Cardiac fibroblast (primary cell): ENCODE measurements at regions not wholly inside any gene's neighbourhood (a gene's known extent, or its start where the extent isn't known, plus 50 kb on each side); places are given as distances from the start of the nearest gene placed in this dataset.

Experiments
- DNase-seq, 2 donors: peaks; one replicate each; pipeline versions ENCODE4 v3.0.0 to v3.0.0-alpha.2; 2010; ENCODE audit warnings: low read depth in 2 of 2
- H3K4me3 ChIP-seq, 2 donors: replicated peaks in 1 of 2; 1 replicate in 1 of 2; 2 replicates in 1 of 2; pipeline ENCODE4 v1.5.1; 2011; ENCODE audit warnings: low read depth in 2 of 2, low read length in 2 of 2, mild to moderate bottlenecking in 2 of 2, moderate library complexity in 1 of 2
- TF ChIP-seq, protein P1 (sequence below): IDR thresholded peaks from one replicate; pipeline ENCODE4 v1.5.1; 2011; ENCODE audit warnings: low read depth, mild to moderate bottlenecking, low read length, inconsistent platforms

DNA sequence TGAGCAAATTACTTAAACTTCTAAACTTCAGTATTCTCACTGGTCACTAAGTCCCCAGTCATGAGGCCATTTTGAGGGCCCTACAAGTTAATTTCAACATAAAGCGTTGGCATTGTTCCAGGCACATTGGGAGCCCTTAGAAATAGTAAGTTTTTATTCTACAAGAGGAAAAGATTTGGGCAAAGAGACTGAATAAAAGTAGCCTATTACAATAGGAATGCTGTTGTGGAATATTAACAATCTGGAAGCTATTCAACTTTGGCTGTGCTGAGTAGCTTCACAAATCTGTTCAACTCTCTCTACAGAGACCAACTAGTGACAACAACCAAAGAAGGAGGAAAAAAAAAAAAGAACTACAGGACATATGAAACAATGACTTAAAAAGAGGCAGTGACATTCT, 1287.5 kb upstream of the NXPH2 start:
- no peak overlapping the region for H3K4me3 ChIP-seq
- TF ChIP-seq, protein P1, sequence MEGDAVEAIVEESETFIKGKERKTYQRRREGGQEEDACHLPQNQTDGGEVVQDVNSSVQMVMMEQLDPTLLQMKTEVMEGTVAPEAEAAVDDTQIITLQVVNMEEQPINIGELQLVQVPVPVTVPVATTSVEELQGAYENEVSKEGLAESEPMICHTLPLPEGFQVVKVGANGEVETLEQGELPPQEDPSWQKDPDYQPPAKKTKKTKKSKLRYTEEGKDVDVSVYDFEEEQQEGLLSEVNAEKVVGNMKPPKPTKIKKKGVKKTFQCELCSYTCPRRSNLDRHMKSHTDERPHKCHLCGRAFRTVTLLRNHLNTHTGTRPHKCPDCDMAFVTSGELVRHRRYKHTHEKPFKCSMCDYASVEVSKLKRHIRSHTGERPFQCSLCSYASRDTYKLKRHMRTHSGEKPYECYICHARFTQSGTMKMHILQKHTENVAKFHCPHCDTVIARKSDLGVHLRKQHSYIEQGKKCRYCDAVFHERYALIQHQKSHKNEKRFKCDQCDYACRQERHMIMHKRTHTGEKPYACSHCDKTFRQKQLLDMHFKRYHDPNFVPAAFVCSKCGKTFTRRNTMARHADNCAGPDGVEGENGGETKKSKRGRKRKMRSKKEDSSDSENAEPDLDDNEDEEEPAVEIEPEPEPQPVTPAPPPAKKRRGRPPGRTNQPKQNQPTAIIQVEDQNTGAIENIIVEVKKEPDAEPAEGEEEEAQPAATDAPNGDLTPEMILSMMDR = no peak
- DNase-seq = no peak

DNA sequence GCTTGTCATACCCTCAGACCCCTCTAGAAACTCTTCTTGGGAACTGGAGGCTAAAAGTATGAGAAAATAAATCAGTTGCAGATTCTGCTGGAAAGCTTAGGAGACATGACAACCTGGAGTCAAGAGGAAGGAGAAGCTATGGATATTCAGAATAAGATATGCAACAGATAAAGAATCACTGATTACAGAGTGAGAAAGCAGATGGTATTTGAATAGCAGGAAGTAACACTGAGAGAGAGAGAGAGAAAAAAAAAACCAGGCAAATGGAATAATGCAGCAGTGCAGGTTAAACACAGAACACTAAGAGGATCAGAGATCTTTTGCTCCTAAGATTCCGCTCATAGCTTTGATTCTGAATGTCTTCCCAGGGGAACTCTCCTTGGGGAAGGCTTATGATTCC, 1284.1 kb upstream of the NXPH2 start:
- TF ChIP-seq, protein P1 = no peak

DNA sequence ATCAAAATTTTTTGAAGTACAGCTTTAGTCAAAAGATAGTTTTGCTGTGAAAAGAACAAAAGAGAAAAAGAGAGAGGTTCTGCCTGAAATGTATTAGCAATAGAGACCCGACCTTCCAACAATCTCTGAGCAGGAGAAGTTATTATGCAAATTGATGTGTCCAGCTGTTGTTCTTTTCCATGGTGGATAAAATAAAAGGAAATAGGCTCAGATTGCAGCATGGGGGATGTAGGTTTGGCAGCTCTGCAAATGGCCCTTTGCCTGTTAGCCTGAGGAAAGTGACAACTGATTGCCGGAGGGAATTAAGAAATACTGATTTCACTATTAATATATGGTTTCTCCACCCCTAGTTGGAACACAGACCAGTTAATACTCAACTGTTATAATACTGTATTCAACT, 1283.2 kb upstream of the NXPH2 start:
- H3K4me3 ChIP-seq = no peak overlapping the region
- TF ChIP-seq, protein P1 = no peak
- no peak for DNase-seq

More for the DNA sequence above, 1284.1 kb upstream of the NXPH2 start:
- no peak overlapping the region for H3K4me3 ChIP-seq
- DNase-seq = no peak

DNA sequence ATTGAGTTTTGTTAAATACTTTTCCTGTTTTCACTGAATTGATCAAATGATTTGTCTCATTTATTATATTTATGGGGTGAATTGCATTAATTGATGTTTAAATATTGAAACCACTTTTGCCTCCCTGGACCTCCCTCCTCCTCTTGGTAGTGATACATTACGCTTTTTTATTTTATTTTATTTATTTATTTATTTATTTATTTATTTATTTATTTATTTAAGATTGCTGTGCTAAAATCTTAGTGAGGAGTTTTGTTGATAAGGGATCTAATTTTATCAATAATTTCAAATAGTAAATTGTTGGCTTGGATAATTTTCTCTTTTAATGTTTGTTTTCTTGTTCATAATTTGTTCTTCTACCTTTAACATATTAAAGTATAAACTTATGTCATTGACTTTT, 1281.0 kb upstream of the NXPH2 start:
- DNase-seq = no peak
- TF ChIP-seq, protein P1 = no peak
- H3K4me3 ChIP-seq = no peak overlapping the region

DNA sequence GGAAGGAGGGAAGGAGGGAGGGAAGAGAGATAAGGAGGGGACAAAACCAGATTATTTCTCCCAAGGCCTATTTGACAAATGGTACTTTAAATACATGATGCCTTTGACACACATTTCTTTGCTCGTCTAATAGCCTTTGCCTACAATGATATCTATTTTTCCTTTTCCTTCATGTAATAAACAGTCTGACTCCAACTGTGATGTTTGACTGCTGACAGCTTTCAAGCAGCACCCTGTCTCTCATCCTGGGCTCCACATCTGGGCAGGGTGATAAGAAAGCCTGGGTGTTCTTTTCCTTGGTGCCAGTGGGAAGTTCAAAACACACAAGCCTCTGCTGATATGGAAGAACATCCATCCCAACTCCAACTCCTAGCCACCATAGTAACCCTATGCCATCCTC, 1277.7 kb upstream of the NXPH2 start:
- TF ChIP-seq, protein P1 = no peak
- no peak overlapping the region for H3K4me3 ChIP-seq
- no peak for DNase-seq

DNA sequence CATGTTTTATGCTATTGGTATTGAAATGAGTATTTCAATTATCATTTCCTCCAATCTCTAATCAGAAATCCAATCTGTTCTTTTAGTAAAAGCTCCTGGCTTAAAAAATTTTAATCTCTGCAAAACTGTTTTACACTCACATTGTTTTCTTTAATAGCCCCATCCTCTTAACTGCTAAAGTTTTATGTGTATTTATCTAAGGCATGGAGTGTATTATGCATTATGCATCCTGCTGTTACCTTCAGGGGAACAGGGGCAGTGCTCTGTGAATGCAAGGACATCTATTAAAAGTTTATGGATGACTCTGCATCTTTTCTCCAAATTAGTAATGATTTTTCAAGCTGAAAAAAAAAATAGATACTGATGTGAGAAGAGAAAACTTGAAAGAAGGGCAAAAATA, 1261.6 kb upstream of the NXPH2 start:
- TF ChIP-seq, protein P1 = no peak
- no peak overlapping the region for H3K4me3 ChIP-seq

DNA sequence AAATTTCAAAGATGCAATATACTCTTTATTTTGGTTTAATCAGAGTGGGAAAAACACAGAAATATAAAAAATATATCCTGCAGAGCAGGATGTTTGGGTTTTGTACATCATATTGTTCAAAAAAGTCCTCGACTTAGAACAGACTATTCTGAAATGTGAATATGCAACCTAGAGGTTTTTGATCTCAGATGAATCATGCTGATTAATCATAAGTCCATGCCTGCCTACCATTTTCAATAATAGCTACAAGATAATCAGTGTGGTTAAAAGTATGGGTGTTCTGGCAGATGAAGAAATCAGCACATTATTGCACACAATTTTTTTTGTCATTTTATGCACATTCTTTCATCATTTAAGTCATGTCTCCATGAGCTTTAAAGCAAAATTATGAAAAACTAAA, 1261.0 kb upstream of the NXPH2 start:
- no peak overlapping the region for H3K4me3 ChIP-seq
- TF ChIP-seq, protein P1 = no peak
- no peak for DNase-seq

More for the DNA sequence above, 1261.6 kb upstream of the NXPH2 start:
- DNase-seq = no peak
